ENCODE measurements at regions not wholly inside any gene's neighbourhood (a gene's known extent, or its start where the extent isn't known, plus 50 kb on each side); places are given as distances from the start of the nearest gene placed in this dataset.
"Not testable (repeated sequence)": the region's sequence is repeated elsewhere in the genome, so short reads cannot be mapped to it uniquely, and the experiment has no call there.

- DNase-seq, result no peak
Observed at GRCh38 chr5:52623291-52623690, 164.4 kb upstream of the ITGA1 start.

- no peak for DNase-seq
Observed at GRCh38 chr5:52624291-52624690, 163.4 kb upstream of the ITGA1 start.

- no peak for DNase-seq
Observed at GRCh38 chr5:52626312-52626711, 161.4 kb upstream of the ITGA1 start.

GRCh38 chr5:52627740-52628139 lies 160.0 kb upstream of the ITGA1 start:
- DNase-seq, result no peak

GRCh38 chr5:52632281-52632680 lies 155.4 kb upstream of the ITGA1 start:
- no peak for DNase-seq

- DNase-seq, result not testable (repeated sequence)
Observed at GRCh38 chr5:52634171-52634570, 153.5 kb upstream of the ITGA1 start.

GRCh38 chr5:52638732-52639131 lies 149.0 kb upstream of the ITGA1 start:
- DNase-seq, result no peak

GRCh38 chr5:52648726-52649125 lies 139.0 kb upstream of the ITGA1 start:
- DNase-seq, result no peak

- DNase-seq, result no peak
Observed at GRCh38 chr5:52655163-52655562, 132.6 kb upstream of the ITGA1 start.

GRCh38 chr5:52656569-52657246 lies 131.0 kb upstream of the ITGA1 start:
- DNase-seq, result no peak

- DNase-seq, result no peak
Observed at GRCh38 chr5:52657247-52657645, 130.5 kb upstream of the ITGA1 start.

- no peak for DNase-seq
Observed at GRCh38 chr5:52658246-52658645, 129.5 kb upstream of the ITGA1 start.

GRCh38 chr5:52660621-52661020 lies 127.1 kb upstream of the ITGA1 start:
- DNase-seq, result no peak

- no peak for DNase-seq
Observed at GRCh38 chr5:52661903-52662595, 125.7 kb upstream of the ITGA1 start.

- DNase-seq, result no peak
Observed at GRCh38 chr5:52665559-52665958, 122.2 kb upstream of the ITGA1 start.

GRCh38 chr5:52668139-52668538 lies 119.6 kb upstream of the ITGA1 start:
- no peak for DNase-seq

- DNase-seq, result no peak
Observed at GRCh38 chr5:52668544-52669185, 119.1 kb upstream of the ITGA1 start.

- DNase-seq, result no peak
Observed at GRCh38 chr5:52672459-52672858, 115.3 kb upstream of the ITGA1 start.

GRCh38 chr5:52673495-52673894 lies 114.2 kb upstream of the ITGA1 start:
- DNase-seq, result no peak

- no peak for DNase-seq
Observed at GRCh38 chr5:52674815-52675545, 112.7 kb upstream of the ITGA1 start.

- DNase-seq, result no peak
Observed at GRCh38 chr5:52682492-52682891, 105.2 kb upstream of the ITGA1 start.

GRCh38 chr5:52684051-52684450 lies 103.7 kb upstream of the ITGA1 start:
- DNase-seq, result no peak

GRCh38 chr5:52685566-52685965 lies 102.2 kb upstream of the ITGA1 start:
- DNase-seq, result no peak

GRCh38 chr5:52685971-52686370 lies 101.7 kb upstream of the ITGA1 start:
- no peak for DNase-seq
